SK-N-SH (cell line): ENCODE measurements at regions not wholly inside any gene's neighbourhood (a gene's known extent, or its start where the extent isn't known, plus 50 kb on each side); places are given as distances from the start of the nearest gene placed in this dataset.

Experiments
- CTCF ChIA-PET: fragments of 300-600, 350-600 bp; formaldehyde crosslinking; extraction: SDS; loops from one replicate; lab custom pipeline; 2021; lab: Yijun Ruan, JAX
- POLR2A ChIA-PET: fragments of 350-600 bp; sonication (Branson Sonifier 250); formaldehyde crosslinking; extraction: SDS; loops from one replicate; lab custom pipeline; 2020; ENCODE audit warnings: antibody characterized with exemption, inconsistent platforms; lab: Yijun Ruan, JAX
- DNase-seq: peaks from one replicate; pipeline ENCODE4 v3.0.0; 2012
- H2AFZ ChIP-seq: fragments of 200-600 bp; sonication (generic); 2 replicates; pipeline ENCODE4 v1.8.1; 2016; ENCODE audit warnings: antibody characterized with exemption, mild to moderate bottlenecking, low read depth
- H3F3A ChIP-seq: fragments of 200-600 bp; sonication (generic); replicated peaks from 2 replicates; pipeline ENCODE3; 2016; ENCODE audit warnings: antibody characterized with exemption, mild to moderate bottlenecking; ENCODE audit not compliant: insufficient read depth
- H3K27ac ChIP-seq, 2 experiments: fragments of 200-500 bp in 1 of 2; fragments of 200-600 bp in 1 of 2; sonication (Bioruptor generic) in 1 of 2; sonication (generic), shearing (Covaris generic) in 1 of 2; 2 replicates each; pipeline versions ENCODE4 v1.5.1 to v1.6.1; 2014 to 2016; ENCODE audit warnings: low read depth in 2 of 2, inconsistent platforms in 1 of 2, low read length in 1 of 2, mild to moderate bottlenecking in 1 of 2, mixed read lengths in 1 of 2
- H3K27me3 ChIP-seq: fragments of 200-600 bp; sonication (generic), shearing (Covaris generic); 2 replicates; pipeline ENCODE4 v1.6.1; 2016; ENCODE audit warnings: mixed run types; ENCODE audit not compliant: insufficient read depth
- H3K36me3 ChIP-seq, 2 experiments: fragments of 200-500 bp in 1 of 2; fragments of 200-600 bp in 1 of 2; sonication (Bioruptor generic) in 1 of 2; sonication (generic) in 1 of 2; replicated peaks in 1 of 2; 2 replicates each; pipeline versions ENCODE3 to v1.5.1; 2014 to 2016; ENCODE audit warnings: low read length in 1 of 2, mild to moderate bottlenecking in 1 of 2; ENCODE audit not compliant: insufficient read depth in 2 of 2, control insufficient read depth in 1 of 2
- H3K4me1 ChIP-seq, 2 experiments: fragments of 200-500 bp in 1 of 2; fragments of 200-600 bp in 1 of 2; sonication (Bioruptor generic) in 1 of 2; sonication (generic), shearing (Covaris generic) in 1 of 2; 2 replicates each; pipeline versions ENCODE4 v1.5.1 to v1.6.1; 2014 to 2016; ENCODE audit warnings: low read depth in 1 of 2, low read length in 1 of 2, mixed run types in 1 of 2; ENCODE audit not compliant: insufficient read depth in 2 of 2, control insufficient read depth in 1 of 2
- H3K4me2 ChIP-seq: fragments of 200-600 bp; sonication (generic), shearing (Covaris generic); 2 replicates; pipeline ENCODE4 v1.6.1; 2017; ENCODE audit warnings: mixed run types
- H3K4me3 ChIP-seq, 2 experiments: fragments of 200-500 bp in 1 of 2; fragments of 200-600 bp in 1 of 2; sonication (Bioruptor generic) in 1 of 2; sonication (generic), shearing (Covaris generic) in 1 of 2; 2 replicates each; pipeline versions ENCODE4 v1.5.1 to v1.8.1; 2014 to 2016; ENCODE audit warnings: low read depth in 2 of 2, inconsistent platforms in 1 of 2, low read length in 1 of 2, mild to moderate bottlenecking in 1 of 2, mixed read lengths in 1 of 2, moderate library complexity in 1 of 2
- H3K79me2 ChIP-seq: fragments of 200-600 bp; sonication (generic); 2 replicates; pipeline ENCODE4 v1.8.1; 2017; ENCODE audit warnings: mild to moderate bottlenecking; ENCODE audit not compliant: insufficient read depth
- H3K9ac ChIP-seq: fragments of 200-600 bp; sonication (generic); 2 replicates; pipeline ENCODE4 v1.6.1; 2017; ENCODE audit warnings: mixed run types
- H3K9me2 ChIP-seq: fragments of 200-600 bp; sonication (generic); 2 replicates; pipeline ENCODE4 v1.6.1; 2017; ENCODE audit warnings: mixed run types
- H3K9me3 ChIP-seq: fragments of 200-600 bp; sonication (generic); 2 replicates; pipeline ENCODE4 v1.6.1; 2017; ENCODE audit warnings: mixed run types, mild to moderate bottlenecking, moderate library complexity
- H4K20me1 ChIP-seq: fragments of 200-600 bp; sonication (generic); 2 replicates; pipeline ENCODE4 v1.6.1; 2017; ENCODE audit warnings: mild to moderate bottlenecking, mixed run types; ENCODE audit not compliant: insufficient read depth
- ELF1 ChIP-seq: IDR thresholded peaks from 2 replicates; pipeline ENCODE4 v1.4.0; 2012
- EP300 ChIP-seq, 2 experiments: IDR thresholded peaks; 2 replicates each; pipeline versions ENCODE4 v1.4.0 to v1.6.1; 2012; ENCODE audit warnings: borderline replicate concordance in 1 of 2, low read depth in 1 of 2, low read length in 1 of 2
- EZH2phosphoT487 ChIP-seq: fragments of 200-600 bp; sonication (generic); IDR thresholded peaks from 2 replicates; pipeline ENCODE4 v1.6.1; 2017; ENCODE audit warnings: low read depth, mixed run types, mild to moderate bottlenecking, antibody characterized with exemption, moderate library complexity, borderline replicate concordance
- IRF3 ChIP-seq: fragments of 150-350 bp; IDR thresholded peaks from 2 replicates; pipeline ENCODE4 v1.6.1; 2016; ENCODE audit warnings: mild to moderate bottlenecking, low read depth, low read length
- JUND ChIP-seq: IDR thresholded peaks from 2 replicates; pipeline ENCODE4 v1.4.0; 2012
- MAX ChIP-seq: IDR thresholded peaks from 2 replicates; pipeline ENCODE4 v1.4.0; 2012; ENCODE audit warnings: low read depth
- MXI1 ChIP-seq: IDR thresholded peaks from 2 replicates; pipeline ENCODE4 v1.6.1; 2012; ENCODE audit warnings: mild to moderate bottlenecking, low read depth, low read length, improper control_type of control experiment
- NFIC ChIP-seq: IDR thresholded peaks from 2 replicates; pipeline ENCODE4 v1.4.0; 2012; ENCODE audit warnings: borderline replicate concordance
- RCOR1 ChIP-seq: fragments of 150-350 bp; IDR thresholded peaks from 2 replicates; pipeline ENCODE4 v1.6.1; 2017; ENCODE audit warnings: antibody characterized with exemption, low read length
- RXRA ChIP-seq: IDR thresholded peaks from 2 replicates; pipeline ENCODE4 v1.4.0; 2012; ENCODE audit warnings: low read depth, mild to moderate bottlenecking, borderline replicate concordance
- TCF12 ChIP-seq: IDR thresholded peaks from 2 replicates; pipeline ENCODE4 v1.4.0; 2012
- TEAD4 ChIP-seq: IDR thresholded peaks from 2 replicates; pipeline ENCODE4 v1.4.0; 2012; ENCODE audit warnings: mild to moderate bottlenecking, borderline replicate concordance; ENCODE audit not compliant: insufficient read depth
- USF2 ChIP-seq: fragments of 150-350 bp; IDR thresholded peaks from 2 replicates; pipeline ENCODE4 v1.6.1; 2017; ENCODE audit warnings: antibody characterized with exemption, low read length, low read depth, borderline replicate concordance
- WGBS: methylation state at CpG from one replicate; pipeline ENCODE4 v1.1.6; 2017; ENCODE audit warnings: low lambda C conversion rate; 5-methylcytosine and 5-hydroxymethylcytosine counted together

- no peak for TF ChIP-seq IRF3
Measured at GRCh38 chr5:42015681-42016080, 90.6 kb downstream of the FBXO4 start (continued).

GRCh38 chr5:42020788-42021530, 95.9 kb downstream of the FBXO4 start:
- no peak for DNase-seq
- no peaks in the 10 kb centered on the region for H3K9me3 ChIP-seq
- POLR2A ChIA-PET = no interaction called here
- H3K36me3 ChIP-seq = no peaks in the 10 kb centered on the region
- no peak overlapping the region for H2AFZ ChIP-seq
- H3K79me2 ChIP-seq = no peaks in the 10 kb centered on the region
- H3K4me2 ChIP-seq = no peak overlapping the region
- under 1% methylated on average over 3 of the region's 3 CpGs for WGBS
- CTCF ChIA-PET = no interaction called here
- H3K27ac ChIP-seq = no peak overlapping the region
- no peak overlapping the region for H3K9ac ChIP-seq
- no peaks in the 10 kb centered on the region for H3K27me3 ChIP-seq
- no peak overlapping the region for H3K4me3 ChIP-seq
- TF ChIP-seq MXI1 = no peak
- TF ChIP-seq ELF1 = no peak
- no peak for TF ChIP-seq RCOR1
- no peak for TF ChIP-seq USF2
- no peak for TF ChIP-seq TEAD4
- TF ChIP-seq IRF3 = no peak
- TF ChIP-seq JUND = no peak
- TF ChIP-seq TCF12 = no peak
- no peak for TF ChIP-seq EZH2phosphoT487
- TF ChIP-seq RXRA = no peak
- TF ChIP-seq NFIC = no peak
- no peak for TF ChIP-seq EP300 (IDR thresholded peaks at IDR 0.05; ENCODE audit: borderline replicate concordance in 1 of 2, low read depth in 1 of 2, low read length in 1 of 2)
- no peak for TF ChIP-seq MAX
- no peaks in the 10 kb centered on the region for H4K20me1 ChIP-seq
- H3F3A ChIP-seq = no peaks in the 10 kb centered on the region
- no peaks in the 10 kb centered on the region for H3K9me2 ChIP-seq
- H3K4me1 ChIP-seq = no peaks in the 10 kb centered on the region
